Mesothelial cell of epicardium (in vitro differentiated cells): ENCODE measurements at regions not wholly inside any gene's neighbourhood (a gene's known extent, or its start where the extent isn't known, plus 50 kb on each side); places are given as distances from the start of the nearest gene placed in this dataset.

Experiments used
- DNase-seq, 2 experiments: peaks; one replicate each; pipeline ENCODE4 v3.0.0; 2021; ENCODE audit warnings: low spot score in 2 of 2; ENCODE audit not compliant: unreplicated experiment in 2 of 2
- H3K27ac Mint-ChIP-seq: 2 replicates; pipeline ENCODE4 v1.8.0; 2021; ENCODE audit warnings: mixed read lengths
- H3K27me3 Mint-ChIP-seq: 2 replicates; pipeline ENCODE4 v1.8.0; 2021; ENCODE audit warnings: low read depth, mixed read lengths
- H3K36me3 Mint-ChIP-seq: 2 replicates; pipeline ENCODE4 v1.8.0; 2021; ENCODE audit warnings: mixed read lengths
- H3K4me1 Mint-ChIP-seq: 2 replicates; pipeline ENCODE4 v1.8.0; 2021; ENCODE audit warnings: mixed read lengths
- H3K4me3 Mint-ChIP-seq: 2 replicates; pipeline ENCODE4 v1.8.0; 2021; ENCODE audit warnings: mild to moderate bottlenecking, moderate library complexity, mixed read lengths
- H3K9me3 Mint-ChIP-seq: 2 replicates; pipeline ENCODE4 v1.8.0; 2021; ENCODE audit warnings: mixed read lengths
- TF ChIP-seq, protein P1 (sequence below): fragments of 200-600 bp; sonication (generic); IDR thresholded peaks from one replicate; pipeline ENCODE4 v1.5.0; 2021; ENCODE audit warnings: antibody characterized with exemption; ENCODE audit not compliant: unreplicated experiment

DNA sequence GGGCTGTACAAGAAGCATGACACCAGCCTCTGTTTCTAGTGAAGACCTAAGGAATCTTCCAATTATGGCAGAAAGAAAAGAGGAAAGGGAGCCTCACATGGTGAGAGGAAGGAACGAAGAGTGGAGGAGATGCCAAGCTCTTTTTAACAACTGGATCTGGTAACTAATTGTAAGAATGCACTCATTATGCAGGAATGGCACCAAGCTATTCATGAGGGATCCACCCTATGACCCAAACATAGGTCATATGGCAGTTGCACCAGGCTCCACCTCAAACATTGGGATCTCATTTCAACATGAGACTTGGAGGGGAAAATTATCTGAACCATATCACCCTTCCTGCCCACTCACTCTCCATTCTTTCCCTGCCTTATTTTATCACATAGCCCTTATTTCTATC lies 496.0 kb upstream of the SPTLC3 start:
- H3K4me1 Mint-ChIP-seq = no peaks in the 10 kb centered on the region
- peaks cover 3% of the 10 kb centered on the region for H3K27me3 Mint-ChIP-seq
- TF ChIP-seq, protein P1, sequence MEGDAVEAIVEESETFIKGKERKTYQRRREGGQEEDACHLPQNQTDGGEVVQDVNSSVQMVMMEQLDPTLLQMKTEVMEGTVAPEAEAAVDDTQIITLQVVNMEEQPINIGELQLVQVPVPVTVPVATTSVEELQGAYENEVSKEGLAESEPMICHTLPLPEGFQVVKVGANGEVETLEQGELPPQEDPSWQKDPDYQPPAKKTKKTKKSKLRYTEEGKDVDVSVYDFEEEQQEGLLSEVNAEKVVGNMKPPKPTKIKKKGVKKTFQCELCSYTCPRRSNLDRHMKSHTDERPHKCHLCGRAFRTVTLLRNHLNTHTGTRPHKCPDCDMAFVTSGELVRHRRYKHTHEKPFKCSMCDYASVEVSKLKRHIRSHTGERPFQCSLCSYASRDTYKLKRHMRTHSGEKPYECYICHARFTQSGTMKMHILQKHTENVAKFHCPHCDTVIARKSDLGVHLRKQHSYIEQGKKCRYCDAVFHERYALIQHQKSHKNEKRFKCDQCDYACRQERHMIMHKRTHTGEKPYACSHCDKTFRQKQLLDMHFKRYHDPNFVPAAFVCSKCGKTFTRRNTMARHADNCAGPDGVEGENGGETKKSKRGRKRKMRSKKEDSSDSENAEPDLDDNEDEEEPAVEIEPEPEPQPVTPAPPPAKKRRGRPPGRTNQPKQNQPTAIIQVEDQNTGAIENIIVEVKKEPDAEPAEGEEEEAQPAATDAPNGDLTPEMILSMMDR = no peak
- no peak overlapping the region for H3K4me3 Mint-ChIP-seq
- no peak for DNase-seq
- H3K9me3 Mint-ChIP-seq = no peaks in the 10 kb centered on the region
- H3K36me3 Mint-ChIP-seq = no peaks in the 10 kb centered on the region
- H3K27ac Mint-ChIP-seq = no peak overlapping the region

DNA sequence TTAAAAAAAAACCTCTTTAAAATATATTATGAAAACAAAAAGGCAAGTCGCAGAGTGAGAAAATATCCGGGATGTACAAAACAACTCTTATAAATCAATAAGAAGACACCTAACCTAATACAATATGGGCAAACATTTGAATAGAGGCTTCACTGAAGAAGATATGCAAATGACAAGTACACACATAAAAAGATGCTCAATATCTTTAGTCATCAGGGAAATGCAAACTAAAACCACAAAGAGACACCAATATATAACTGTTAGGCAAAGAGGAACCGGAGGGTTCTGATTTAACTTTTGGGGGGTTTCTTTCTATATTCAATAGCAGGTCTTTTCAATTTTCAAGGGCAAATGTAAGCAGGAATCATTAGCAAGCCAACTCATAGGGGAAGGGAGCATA lies 480.7 kb upstream of the SPTLC3 start:
- TF ChIP-seq, protein P1 = no peak
- H3K9me3 Mint-ChIP-seq = peaks cover 24% of the 10 kb centered on the region
- no peaks in the 10 kb centered on the region for H3K27me3 Mint-ChIP-seq
- H3K4me1 Mint-ChIP-seq = no peaks in the 10 kb centered on the region
- H3K27ac Mint-ChIP-seq = no peak overlapping the region
- H3K36me3 Mint-ChIP-seq = no peaks in the 10 kb centered on the region
- no peak overlapping the region for H3K4me3 Mint-ChIP-seq
- DNase-seq = no peak

DNA sequence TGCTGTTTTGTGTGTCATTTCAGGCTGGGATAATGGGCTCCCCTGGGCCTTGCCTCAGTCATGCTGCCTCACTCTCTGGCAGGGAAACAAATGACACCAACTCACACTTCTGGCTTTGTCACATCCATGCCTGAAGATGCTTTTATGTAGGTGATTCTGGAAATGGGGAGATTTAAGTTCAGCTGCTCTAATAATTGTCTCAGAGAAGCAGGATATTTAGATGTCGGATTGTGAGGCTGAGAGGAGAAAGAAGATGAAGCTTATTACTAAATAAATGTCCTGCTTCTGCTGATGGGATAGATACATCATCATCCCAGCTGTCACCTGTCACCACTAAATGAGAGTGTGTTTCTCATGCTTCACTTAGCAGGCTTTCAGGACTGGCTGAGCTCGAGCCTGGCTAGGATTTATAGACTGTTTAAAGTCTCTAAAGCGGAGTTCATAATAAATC lies 480.2 kb upstream of the SPTLC3 start:
- Mint-ChIP-seq H3K27me3 (no peaks in the 10 kb centered on the region), H3K9me3 (peaks cover 23% of the 10 kb centered on the region), H3K36me3 (no peaks in the 10 kb centered on the region), H3K27ac (no peak overlapping the region), H3K4me1 (no peaks in the 10 kb centered on the region), H3K4me3 (no peak overlapping the region)
- no peak for DNase-seq
- TF ChIP-seq, protein P1 = no peak

DNA sequence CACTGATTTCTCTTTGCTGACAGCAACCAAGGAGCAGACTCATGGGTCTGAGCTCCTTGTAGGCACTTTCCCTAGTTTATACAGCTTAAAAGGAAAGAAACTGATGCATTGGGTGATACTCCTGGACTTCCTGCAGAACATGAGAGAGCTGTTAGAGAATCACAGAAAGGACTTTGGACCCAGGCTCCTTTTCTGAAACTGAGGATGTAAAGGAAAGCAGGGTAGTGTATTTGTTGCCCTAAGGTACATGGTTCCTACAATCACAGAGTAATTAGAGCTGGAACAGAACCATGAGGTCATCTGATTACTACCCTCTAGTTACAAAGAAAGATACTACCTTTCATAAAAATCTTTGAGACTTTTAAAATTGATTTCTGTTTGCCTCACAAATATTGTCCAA lies 477.1 kb upstream of the SPTLC3 start:
- Mint-ChIP-seq H3K27me3 (no peaks in the 10 kb centered on the region), H3K9me3 (peaks cover 21% of the 10 kb centered on the region), H3K4me1 (no peaks in the 10 kb centered on the region), H3K27ac (no peak overlapping the region), H3K36me3 (peaks cover 1% of the 10 kb centered on the region), H3K4me3 (no peak overlapping the region)
- TF ChIP-seq, protein P1 = no peak
- no peak for DNase-seq

DNA sequence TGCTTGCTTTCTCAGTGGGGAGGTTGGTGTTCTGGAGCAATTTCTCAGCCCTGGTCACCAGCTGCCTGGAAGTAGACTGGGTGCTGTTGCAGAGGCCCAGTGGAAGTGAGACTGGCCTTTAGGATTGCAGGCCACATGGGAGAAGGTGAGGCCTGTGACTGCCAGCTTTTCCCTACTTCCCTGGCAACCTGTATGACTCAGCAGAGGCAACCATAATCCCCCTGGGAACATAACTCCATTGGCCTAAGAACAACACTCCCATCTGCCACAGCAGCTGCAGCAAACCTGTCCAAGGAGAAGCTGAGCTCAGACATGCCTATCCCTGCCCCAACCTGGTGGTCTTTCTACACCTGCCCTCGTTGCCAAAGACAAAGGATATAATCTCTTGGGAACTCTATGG lies 473.5 kb upstream of the SPTLC3 start:
- Mint-ChIP-seq H3K9me3 (peaks cover 53% of the 10 kb centered on the region), H3K27me3 (no peaks in the 10 kb centered on the region), H3K4me3 (no peak overlapping the region), H3K4me1 (no peaks in the 10 kb centered on the region), H3K36me3 (peaks cover 1% of the 10 kb centered on the region), H3K27ac (no peak overlapping the region)
- TF ChIP-seq, protein P1 = no peak
- no peak for DNase-seq

DNA sequence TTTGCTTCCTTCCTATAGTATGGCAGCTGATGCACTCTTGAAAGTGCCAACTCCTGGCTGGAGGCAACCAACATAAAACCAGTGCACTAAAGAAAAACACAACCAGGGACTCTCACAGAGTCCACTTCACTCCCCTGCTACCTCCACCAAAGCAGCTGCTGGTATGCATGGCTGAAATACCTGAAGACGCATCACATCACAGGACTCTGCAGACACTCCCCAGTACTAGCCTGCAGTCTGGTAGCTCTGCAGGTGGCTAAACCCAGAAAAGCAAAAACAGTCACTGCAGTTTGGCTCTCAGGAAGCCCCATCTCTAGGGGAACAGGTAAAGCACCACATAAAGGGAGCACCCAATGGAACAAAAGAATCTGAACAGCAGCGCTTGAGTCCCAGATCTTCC lies 473.0 kb upstream of the SPTLC3 start:
- H3K4me3 Mint-ChIP-seq = no peak overlapping the region
- H3K36me3 Mint-ChIP-seq = peaks cover 1% of the 10 kb centered on the region
- no peak for DNase-seq
- TF ChIP-seq, protein P1 = no peak
- no peaks in the 10 kb centered on the region for H3K27me3 Mint-ChIP-seq
- peaks cover 53% of the 10 kb centered on the region for H3K9me3 Mint-ChIP-seq
- no peak overlapping the region for H3K27ac Mint-ChIP-seq
- no peaks in the 10 kb centered on the region for H3K4me1 Mint-ChIP-seq
